ENCODE measurements at regions not wholly inside any gene's neighbourhood (a gene's known extent, or its start where the extent isn't known, plus 50 kb on each side); places are given as distances from the start of the nearest gene placed in this dataset.

DNA sequence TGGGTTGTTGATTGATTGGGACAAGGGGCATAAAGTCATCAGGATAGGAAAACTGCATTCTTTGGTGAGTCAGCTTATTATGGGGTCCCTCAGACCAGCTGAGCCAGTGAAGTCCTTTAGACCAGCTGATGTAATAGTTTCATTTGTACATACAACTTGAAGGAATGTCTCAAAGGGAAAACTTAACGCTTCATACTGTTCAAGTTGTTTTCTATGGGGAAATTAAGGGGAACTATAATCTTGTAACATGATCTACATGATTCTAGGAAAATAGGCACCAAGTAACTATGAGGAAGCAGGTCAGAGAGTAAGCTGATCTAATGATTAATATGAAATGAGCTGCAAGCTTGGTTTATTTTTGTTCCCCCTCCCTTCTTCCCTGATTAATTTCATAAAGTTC lies 175.1 kb upstream of the GRID2 start:
- DNase-seq, result no peak
- no peaks in the 10 kb centered on the region for H3K4me1 ChIP-seq (ENCODE audit: control insufficient read depth, insufficient read depth, low read length)
- no CpG with 5 or more reads among the region's 1 CpG for WGBS (ENCODE audit: insufficient coverage)

DNA sequence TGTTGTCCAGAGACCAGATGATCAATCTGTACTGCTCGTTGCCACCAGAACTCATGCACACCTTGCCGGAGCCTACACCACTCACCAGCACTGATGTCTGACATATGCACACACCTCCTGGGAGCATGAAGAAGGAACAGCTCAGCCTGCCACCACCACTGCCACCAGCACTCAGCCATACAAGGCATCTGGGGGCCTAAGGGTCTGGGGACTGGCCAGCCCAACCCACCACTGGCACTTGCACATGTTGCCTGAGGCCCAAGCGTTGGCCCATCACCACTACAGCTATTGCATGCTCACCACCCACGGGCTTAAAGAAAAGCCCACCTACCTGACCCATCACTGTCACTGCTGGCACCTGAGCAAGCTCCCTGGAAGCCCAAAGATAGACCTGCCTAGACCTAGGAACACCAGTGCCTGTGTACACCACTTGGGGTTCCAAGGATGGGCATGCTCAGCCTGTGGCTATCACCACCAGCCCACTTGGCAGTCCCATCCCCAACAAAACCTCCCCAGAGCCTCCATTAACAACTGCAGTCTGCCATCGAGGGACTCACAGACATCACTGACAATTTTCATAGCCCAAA lies 174.3 kb upstream of the GRID2 start:
- no peak for DNase-seq
- WGBS (ENCODE audit: insufficient coverage), result 81% methylated on average over 5 of the region's 5 CpGs
- Histone ChIP-seq H3K4me1 (ENCODE audit: control insufficient read depth, insufficient read depth, low read length) (no peaks in the 10 kb centered on the region), H3K27me3 (ENCODE audit: control insufficient read depth, insufficient read depth, low read length) (no peaks in the 10 kb centered on the region), H3K4me3 (ENCODE audit: low read length) (no peak overlapping the region), H3K9me3 (replicated peaks; ENCODE audit: control insufficient read depth, low read depth, low read length) (peaks cover 2% of the 10 kb centered on the region), H3K36me3 (ENCODE audit: control insufficient read depth, insufficient read depth, low read length) (no peaks in the 10 kb centered on the region), H3K27ac (ENCODE audit: low read length) (no peak overlapping the region)

More for the DNA sequence above, 175.1 kb upstream of the GRID2 start:
- Histone ChIP-seq H3K27ac (ENCODE audit: low read length) (no peak overlapping the region), H3K36me3 (ENCODE audit: control insufficient read depth, insufficient read depth, low read length) (no peaks in the 10 kb centered on the region), H3K27me3 (ENCODE audit: control insufficient read depth, insufficient read depth, low read length) (no peaks in the 10 kb centered on the region), H3K4me3 (ENCODE audit: low read length) (no peak overlapping the region), H3K9me3 (replicated peaks; ENCODE audit: control insufficient read depth, low read depth, low read length) (peaks cover 2% of the 10 kb centered on the region)

DNA sequence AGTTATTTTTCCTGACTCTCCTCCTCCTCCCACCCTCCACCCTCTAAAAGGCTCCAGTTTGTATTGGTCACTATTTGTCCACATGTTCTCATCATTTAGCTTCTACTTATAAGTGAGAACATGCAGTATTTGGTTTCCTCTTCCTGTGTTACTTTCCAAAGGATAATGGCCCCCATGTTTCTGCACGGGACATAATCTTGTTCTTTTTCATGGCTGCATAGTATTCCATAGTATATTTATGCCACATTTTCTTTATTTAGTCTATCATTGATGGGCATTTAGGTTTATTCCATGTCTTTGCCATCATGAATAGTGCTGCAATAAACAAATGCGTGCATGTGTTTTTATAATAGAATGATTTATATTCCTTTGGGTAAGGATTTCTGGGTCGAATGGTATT lies 167.3 kb upstream of the GRID2 start:
- no peak for DNase-seq
- Histone ChIP-seq H3K27ac (ENCODE audit: low read length) (no peak overlapping the region), H3K9me3 (replicated peaks; ENCODE audit: control insufficient read depth, low read depth, low read length) (peaks cover 3% of the 10 kb centered on the region), H3K4me1 (ENCODE audit: control insufficient read depth, insufficient read depth, low read length) (no peaks in the 10 kb centered on the region), H3K27me3 (ENCODE audit: control insufficient read depth, insufficient read depth, low read length) (no peaks in the 10 kb centered on the region), H3K36me3 (ENCODE audit: control insufficient read depth, insufficient read depth, low read length) (no peaks in the 10 kb centered on the region), H3K4me3 (ENCODE audit: low read length) (no peak overlapping the region)
- WGBS (ENCODE audit: insufficient coverage), result no CpG with 5 or more reads among the region's 3 CpGs

DNA sequence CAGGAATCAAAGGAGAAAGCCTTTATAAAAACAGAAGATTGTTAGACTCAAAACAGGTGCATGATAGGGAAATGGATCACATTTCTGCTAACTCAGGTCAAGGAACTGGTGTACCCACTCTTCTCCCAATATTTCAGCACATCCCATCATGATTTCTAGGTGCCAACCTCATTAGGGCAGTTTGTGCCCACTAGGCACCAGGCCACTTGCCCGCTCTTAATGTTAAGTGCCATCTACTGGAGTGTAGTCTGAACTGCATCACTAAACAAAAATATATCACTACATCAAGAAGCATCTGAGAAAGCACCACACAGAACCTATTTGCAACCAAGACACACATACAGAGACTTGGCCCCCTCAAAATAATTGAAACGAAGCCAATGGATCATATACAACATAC lies 140.4 kb upstream of the GRID2 start:
- Histone ChIP-seq H3K9me3 (replicated peaks; ENCODE audit: control insufficient read depth, low read depth, low read length) (peaks cover 18% of the 10 kb centered on the region), H3K4me1 (ENCODE audit: control insufficient read depth, insufficient read depth, low read length) (no peaks in the 10 kb centered on the region), H3K4me3 (ENCODE audit: low read length) (no peak overlapping the region), H3K27me3 (ENCODE audit: control insufficient read depth, insufficient read depth, low read length) (no peaks in the 10 kb centered on the region), H3K36me3 (ENCODE audit: control insufficient read depth, insufficient read depth, low read length) (no peaks in the 10 kb centered on the region), H3K27ac (ENCODE audit: low read length) (no peak overlapping the region)
- DNase-seq, result no peak
- WGBS (ENCODE audit: insufficient coverage), result no CpG with 5 or more reads among the region's 2 CpGs

DNA sequence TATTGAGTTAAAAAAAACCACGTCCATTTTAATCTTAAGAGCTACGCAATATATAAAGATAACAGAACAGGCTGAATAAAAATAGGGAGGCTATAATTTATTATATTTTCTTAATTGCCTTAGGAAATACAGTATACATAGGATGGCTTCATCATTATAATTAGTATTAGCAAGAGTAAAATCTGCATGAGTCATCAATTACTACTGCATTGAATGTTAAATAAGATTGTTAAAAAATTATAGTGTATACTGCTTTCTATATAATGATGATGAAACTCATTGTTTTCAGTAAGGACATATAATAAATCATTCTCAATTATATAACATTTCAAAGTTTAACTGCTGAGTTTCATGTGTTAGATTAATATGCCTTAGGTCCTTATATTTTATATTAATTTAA lies 133.4 kb upstream of the GRID2 start:
- H3K27ac ChIP-seq (ENCODE audit: low read length), result no peak overlapping the region
- no peaks in the 10 kb centered on the region for H3K27me3 ChIP-seq (ENCODE audit: control insufficient read depth, insufficient read depth, low read length)
- no peaks in the 10 kb centered on the region for H3K4me1 ChIP-seq (ENCODE audit: control insufficient read depth, insufficient read depth, low read length)
- no peaks in the 10 kb centered on the region for H3K36me3 ChIP-seq (ENCODE audit: control insufficient read depth, insufficient read depth, low read length)
- H3K4me3 ChIP-seq (ENCODE audit: low read length), result no peak overlapping the region
- WGBS (ENCODE audit: insufficient coverage), result no CpG with 5 or more reads among the region's 2 CpGs
- H3K9me3 ChIP-seq (replicated peaks; ENCODE audit: control insufficient read depth, low read depth, low read length), result no peaks in the 10 kb centered on the region
- no peak for DNase-seq

DNA sequence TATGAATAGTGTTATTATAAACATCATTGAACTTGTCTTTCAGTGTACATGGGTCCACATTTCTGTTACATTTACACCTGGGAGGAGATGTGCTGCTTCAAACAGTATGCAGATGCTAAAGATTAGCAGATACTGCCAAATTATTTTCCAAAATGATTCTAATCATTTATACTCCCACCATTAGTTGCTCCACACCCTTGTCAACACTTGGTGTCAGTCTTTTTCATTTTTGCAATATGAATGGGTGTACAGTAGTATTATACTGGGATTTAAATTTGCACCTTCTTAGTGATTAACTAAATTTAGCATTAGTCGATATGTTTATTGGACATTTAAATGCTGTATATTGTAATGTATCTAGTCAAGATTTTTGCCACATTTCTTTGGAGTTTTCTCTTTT lies 131.6 kb upstream of the GRID2 start:
- WGBS (ENCODE audit: insufficient coverage), result no CpG with 5 or more reads among the region's 1 CpG
- no peaks in the 10 kb centered on the region for H3K4me1 ChIP-seq (ENCODE audit: control insufficient read depth, insufficient read depth, low read length)
- no peaks in the 10 kb centered on the region for H3K27me3 ChIP-seq (ENCODE audit: control insufficient read depth, insufficient read depth, low read length)
- no peak overlapping the region for H3K4me3 ChIP-seq (ENCODE audit: low read length)
- H3K27ac ChIP-seq (ENCODE audit: low read length), result no peak overlapping the region
- H3K9me3 ChIP-seq (replicated peaks; ENCODE audit: control insufficient read depth, low read depth, low read length), result no peaks in the 10 kb centered on the region
- DNase-seq, result no peak
- H3K36me3 ChIP-seq (ENCODE audit: control insufficient read depth, insufficient read depth, low read length), result no peaks in the 10 kb centered on the region

DNA sequence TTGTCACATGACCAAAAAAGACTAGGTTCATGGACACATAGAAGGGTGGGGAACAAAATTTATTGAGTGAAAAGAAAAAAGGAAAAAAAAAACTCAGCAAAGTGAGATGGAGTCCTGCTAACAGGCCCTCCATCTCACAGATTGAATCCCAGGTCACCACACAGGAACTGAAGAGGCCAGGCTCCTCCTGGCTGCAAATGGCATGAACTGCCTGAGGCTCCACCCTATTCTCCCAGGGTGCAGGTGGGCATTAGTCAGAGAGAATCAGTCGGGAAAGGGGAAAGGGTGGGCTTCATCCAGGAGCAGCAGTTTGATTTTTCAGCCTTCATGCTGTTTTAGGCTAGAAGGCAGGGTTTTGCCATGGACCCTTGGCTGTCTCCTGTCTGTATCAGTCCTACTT lies 128.5 kb upstream of the GRID2 start:
- Histone ChIP-seq H3K27me3 (ENCODE audit: control insufficient read depth, insufficient read depth, low read length) (no peaks in the 10 kb centered on the region), H3K36me3 (ENCODE audit: control insufficient read depth, insufficient read depth, low read length) (no peaks in the 10 kb centered on the region), H3K4me3 (ENCODE audit: low read length) (no peak overlapping the region), H3K4me1 (ENCODE audit: control insufficient read depth, insufficient read depth, low read length) (no peaks in the 10 kb centered on the region), H3K9me3 (replicated peaks; ENCODE audit: control insufficient read depth, low read depth, low read length) (no peaks in the 10 kb centered on the region), H3K27ac (ENCODE audit: low read length) (no peak overlapping the region)
- DNase-seq, result no peak
- 57% methylated on average over 1 of the region's 1 CpG for WGBS (ENCODE audit: insufficient coverage)

DNA sequence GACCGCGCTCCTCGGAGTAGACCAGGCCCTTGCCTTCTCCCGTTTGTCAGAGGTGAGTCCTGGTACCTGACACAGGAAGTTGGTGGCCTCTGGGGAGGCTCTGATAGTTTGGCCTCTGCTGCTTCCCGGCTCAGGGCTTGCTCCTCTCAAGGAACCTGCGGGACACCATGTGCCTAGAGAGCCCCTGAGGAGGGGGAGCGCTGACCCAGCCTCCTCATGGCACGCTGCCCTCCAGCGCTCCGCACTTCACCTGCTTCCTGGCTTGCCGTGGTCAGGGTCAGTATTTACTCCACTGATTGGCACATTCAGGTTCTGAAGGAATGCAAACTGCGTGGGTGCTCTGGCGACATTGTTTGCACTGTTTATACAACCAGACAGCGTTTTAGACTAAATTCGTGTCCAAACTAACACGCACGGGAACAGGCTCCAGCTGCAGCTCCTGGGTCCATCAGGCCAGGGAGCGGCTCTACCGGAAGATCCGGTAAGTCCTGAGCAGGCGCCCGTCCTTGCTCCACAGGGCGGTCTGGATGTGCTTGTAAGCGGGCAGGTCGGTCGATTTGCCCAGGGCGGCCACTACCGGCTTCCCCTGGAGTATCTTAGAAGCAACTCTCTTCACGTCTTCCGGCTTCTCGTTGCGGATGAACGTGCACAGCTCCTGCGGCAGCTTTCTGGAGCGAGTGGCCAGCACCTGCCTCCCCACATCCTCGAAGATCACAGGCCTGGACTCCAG lies 121.6 kb upstream of the GRID2 start:
- Histone ChIP-seq H3K27ac (ENCODE audit: low read length) (no peak overlapping the region), H3K4me3 (ENCODE audit: low read length) (no peak overlapping the region), H3K27me3 (ENCODE audit: control insufficient read depth, insufficient read depth, low read length) (no peaks in the 10 kb centered on the region), H3K36me3 (ENCODE audit: control insufficient read depth, insufficient read depth, low read length) (no peaks in the 10 kb centered on the region), H3K9me3 (replicated peaks; ENCODE audit: control insufficient read depth, low read depth, low read length) (no peaks in the 10 kb centered on the region), H3K4me1 (ENCODE audit: control insufficient read depth, insufficient read depth, low read length) (no peaks in the 10 kb centered on the region)
- no peak for DNase-seq
- 93% methylated on average over 34 of the region's 36 CpGs for WGBS (ENCODE audit: insufficient coverage)

DNA sequence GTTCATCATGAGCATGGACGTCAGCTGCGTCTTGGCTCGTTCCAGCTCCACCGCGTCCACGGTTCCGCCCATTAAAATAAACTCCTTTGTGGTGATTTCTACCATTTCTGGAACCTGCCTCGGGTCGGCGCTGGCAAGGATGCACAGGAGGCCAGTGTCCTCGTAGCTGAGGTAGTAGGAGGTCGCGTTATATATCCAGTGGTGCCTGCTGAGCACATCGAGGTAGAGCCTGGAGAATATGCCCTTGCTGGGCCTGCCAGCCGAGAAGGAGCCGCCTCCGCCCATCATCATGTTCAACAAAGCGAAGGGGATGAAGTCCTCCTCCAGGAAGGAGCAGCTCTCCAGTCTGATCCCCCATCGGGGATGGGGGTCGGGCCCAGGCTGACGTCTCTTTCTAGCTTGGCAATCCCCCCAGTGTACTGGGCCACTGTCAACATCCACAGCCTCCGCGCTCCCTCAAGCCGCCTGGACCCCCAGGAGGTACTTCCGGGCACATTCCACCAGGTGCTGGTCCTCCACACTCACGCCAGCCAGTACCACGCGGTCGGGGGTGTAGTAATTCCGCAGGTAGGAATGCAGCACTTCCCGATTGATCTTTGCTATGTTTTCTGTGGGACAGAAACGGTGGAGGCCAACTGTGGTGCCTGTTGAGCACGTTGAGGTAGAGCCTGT lies 120.9 kb upstream of the GRID2 start:
- Histone ChIP-seq H3K9me3 (replicated peaks; ENCODE audit: control insufficient read depth, low read depth, low read length) (no peaks in the 10 kb centered on the region), H3K27me3 (ENCODE audit: control insufficient read depth, insufficient read depth, low read length) (no peaks in the 10 kb centered on the region), H3K4me1 (ENCODE audit: control insufficient read depth, insufficient read depth, low read length) (no peaks in the 10 kb centered on the region), H3K4me3 (ENCODE audit: low read length) (no peak overlapping the region), H3K36me3 (ENCODE audit: control insufficient read depth, insufficient read depth, low read length) (no peaks in the 10 kb centered on the region), H3K27ac (ENCODE audit: low read length) (no peak overlapping the region)
- DNase-seq, result no peak
- 96% methylated on average over 33 of the region's 33 CpGs for WGBS (ENCODE audit: insufficient coverage)

DNA sequence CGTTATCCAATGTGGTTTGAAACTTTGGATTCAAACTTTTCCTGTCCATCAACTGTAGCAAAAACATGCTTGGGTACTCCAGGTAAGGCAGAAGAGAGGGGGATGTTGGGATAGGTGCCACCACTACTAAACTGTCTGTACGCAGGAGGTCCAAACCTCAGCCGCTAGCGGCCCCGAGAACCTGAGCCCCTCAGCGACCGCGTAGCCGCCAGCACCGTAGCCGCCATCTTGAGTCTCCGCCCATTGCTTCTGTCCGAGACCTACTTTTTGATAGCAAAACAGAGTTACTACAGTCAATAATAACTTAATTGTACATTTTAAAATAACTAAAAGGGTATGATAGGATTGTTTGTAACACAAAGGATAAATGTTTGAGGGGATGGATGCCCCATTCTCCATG lies 119.9 kb upstream of the GRID2 start:
- Histone ChIP-seq H3K4me1 (ENCODE audit: control insufficient read depth, insufficient read depth, low read length) (no peaks in the 10 kb centered on the region), H3K27ac (ENCODE audit: low read length) (no peak overlapping the region), H3K36me3 (ENCODE audit: control insufficient read depth, insufficient read depth, low read length) (no peaks in the 10 kb centered on the region), H3K27me3 (ENCODE audit: control insufficient read depth, insufficient read depth, low read length) (no peaks in the 10 kb centered on the region), H3K9me3 (replicated peaks; ENCODE audit: control insufficient read depth, low read depth, low read length) (no peaks in the 10 kb centered on the region), H3K4me3 (ENCODE audit: low read length) (no peak overlapping the region)
- 100% methylated on average over 7 of the region's 13 CpGs for WGBS (ENCODE audit: insufficient coverage)
- no peak for DNase-seq

Data from muscle of leg (tissue), 3 donors.